ENCODE measurements at regions not wholly inside any gene's neighbourhood (a gene's known extent, or its start where the extent isn't known, plus 50 kb on each side); places are given as distances from the start of the nearest gene placed in this dataset.
A peak's percentile ranks its signal among the peaks of the same experiment; 100 is the strongest.
"Not testable (repeated sequence)": the region's sequence is repeated elsewhere in the genome, so short reads cannot be mapped to it uniquely, and the experiment has no call there.

DNA sequence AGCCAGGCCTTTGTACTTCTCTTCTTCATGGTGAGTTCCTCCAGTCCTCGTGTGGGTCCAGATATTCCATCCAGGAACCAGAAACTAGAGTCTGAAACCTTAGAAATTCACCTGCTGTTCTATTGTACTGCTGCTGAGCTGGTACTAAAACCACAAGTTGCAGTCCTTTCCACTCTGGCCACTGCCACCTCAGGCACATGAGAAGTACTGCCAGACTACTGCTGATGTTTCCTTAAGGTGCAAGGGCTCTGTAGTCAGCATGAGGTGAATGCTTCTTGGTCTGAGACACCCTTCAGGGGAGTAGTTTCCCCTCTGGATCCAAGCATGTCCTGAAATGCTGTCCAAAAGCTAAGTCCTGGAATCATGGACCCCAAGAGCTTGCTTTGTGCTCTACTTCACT lies 399.6 kb upstream of the CT83 start:
- DNase-seq = no peak

DNA sequence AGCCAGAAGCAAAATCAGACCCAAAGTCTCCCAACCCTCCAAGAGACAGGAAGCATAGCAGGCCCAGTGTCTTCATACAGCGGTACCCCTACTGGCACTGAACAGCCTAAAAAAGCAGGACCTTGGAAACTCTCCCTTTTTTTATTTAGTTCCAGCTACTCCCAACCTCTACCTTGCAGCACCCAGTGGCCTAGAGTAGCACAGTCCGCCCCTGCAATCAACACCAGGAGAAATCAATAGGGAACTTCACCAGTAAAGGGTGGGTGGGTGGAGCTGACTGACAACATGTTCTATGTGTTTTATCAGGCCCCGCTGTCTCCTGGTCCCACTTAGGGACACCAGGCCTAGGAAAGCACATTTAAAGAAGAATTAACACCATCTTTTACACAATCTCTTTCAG lies 378.5 kb upstream of the CT83 start:
- no peak for DNase-seq

DNA sequence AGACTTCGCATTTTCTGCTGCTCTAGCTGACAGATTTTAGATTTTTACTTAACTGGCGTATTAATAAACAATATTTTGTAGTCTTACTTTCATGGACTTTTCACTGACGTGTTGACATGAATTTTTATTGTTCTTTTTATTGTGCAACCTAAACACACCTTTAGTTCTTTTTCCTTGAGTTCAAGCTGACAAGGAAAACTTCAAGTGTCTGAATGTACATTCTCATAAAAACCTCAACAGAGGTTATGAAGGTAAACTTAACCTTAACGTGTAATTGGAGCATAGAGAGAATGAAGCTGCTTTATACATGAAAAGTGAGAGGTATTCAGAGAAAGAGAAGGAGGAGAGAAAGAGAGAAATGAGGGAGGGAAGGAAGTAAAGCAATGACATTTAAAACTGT lies 364.3 kb upstream of the CT83 start:
- DNase-seq = no peak

DNA sequence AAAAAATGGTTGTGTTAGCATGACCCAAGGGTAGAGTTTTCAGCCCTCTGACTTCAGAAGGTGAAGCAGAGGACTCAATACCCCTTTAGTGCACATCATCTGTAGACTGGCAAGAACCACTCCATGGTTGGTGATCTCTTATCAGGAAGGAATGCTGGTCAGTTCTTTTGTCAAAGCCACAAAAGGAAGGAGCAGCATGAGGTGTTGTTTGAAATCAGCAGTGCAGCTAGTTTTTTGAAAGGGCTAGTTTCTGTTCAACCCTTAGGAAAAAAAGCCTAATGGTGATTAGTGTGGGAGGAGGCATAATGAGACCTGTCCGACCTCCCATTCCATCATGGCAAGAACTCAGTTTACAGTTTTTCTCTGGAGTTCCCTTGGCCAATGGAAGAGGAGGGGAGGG lies 362.0 kb upstream of the CT83 start:
- no peak for DNase-seq

DNA sequence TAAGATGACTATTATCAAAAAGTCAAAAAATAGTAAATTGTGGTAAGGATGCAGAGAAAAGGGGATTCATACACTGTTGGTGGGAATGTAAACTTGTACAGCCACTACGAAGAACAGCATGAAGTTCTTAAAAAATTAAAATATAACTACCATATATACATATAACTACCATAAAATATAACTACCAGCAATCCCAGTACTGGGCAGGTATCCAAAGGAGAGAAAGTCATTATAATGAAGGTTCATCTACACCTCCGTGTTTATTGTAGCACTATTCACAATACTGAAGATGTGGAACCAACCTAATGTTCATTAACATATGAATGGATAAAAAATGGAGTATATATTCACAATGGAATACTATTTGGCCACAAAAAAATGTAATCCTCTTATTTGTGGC lies 360.9 kb upstream of the CT83 start:
- DNase-seq = no peak

DNA sequence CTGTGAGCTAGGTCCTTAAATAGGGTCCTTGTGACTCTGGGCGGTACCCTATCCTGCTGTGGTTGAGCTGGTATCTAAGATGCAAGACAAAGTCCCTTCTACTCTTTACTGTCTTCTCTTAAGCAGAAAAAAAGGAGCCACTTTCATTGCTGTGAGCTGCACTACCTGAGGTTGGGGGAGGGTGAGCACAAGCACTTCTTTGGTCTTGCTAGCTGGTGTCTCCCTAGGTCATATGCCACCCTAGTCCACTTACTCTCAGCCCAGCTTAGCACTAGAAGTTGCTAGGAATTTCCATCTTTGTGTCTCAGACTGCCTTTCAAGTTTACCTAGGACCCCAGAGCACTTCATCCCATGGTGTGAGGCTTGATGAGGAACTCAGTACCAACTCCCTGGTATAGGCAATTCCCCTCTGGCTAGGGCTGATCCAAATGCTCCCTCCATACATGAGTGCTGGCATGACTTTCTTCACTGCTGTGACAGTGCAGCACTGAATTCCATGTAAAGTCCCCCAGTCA lies 343.6 kb upstream of the CT83 start:
- DNase-seq = no peak

DNA sequence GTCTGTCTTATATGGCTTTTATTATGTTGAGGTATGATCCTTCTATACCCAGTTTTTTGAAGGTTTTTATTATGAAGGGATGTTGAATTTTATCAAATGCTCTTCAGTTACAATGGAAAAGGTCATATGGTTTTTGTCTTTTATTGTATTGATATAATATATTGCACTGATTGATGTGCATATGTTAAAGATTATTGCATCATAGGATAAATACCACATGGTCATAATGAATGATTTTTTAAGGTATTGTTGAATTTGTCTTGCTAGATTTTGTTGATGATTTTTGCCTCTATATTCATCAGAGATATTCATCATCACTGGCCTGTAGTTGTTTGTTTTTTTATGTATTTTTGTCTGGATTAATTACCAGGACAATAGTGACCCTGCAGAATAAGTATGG lies 339.2 kb upstream of the CT83 start:
- DNase-seq = no peak

DNA sequence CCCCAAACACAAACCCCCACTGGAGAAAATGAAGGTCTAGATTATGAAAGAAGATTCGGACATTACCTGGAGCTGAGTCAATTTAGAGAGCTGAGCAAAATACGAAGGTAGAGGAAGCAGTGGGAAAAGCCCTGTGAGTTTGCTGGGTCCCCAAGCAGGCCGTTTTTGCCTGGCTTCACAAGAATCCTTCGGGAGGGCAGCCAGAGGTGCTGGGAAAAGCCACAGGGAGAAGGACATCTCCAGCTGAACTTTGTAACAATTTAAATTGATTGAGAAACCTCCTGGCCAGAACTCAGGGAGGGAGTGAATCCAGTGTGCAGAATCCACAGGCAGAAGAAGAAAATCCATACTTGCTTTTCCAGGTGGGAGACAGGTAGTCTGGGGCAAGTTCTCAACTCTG lies 319.1 kb upstream of the CT83 start:
- DNase-seq = no peak

DNA sequence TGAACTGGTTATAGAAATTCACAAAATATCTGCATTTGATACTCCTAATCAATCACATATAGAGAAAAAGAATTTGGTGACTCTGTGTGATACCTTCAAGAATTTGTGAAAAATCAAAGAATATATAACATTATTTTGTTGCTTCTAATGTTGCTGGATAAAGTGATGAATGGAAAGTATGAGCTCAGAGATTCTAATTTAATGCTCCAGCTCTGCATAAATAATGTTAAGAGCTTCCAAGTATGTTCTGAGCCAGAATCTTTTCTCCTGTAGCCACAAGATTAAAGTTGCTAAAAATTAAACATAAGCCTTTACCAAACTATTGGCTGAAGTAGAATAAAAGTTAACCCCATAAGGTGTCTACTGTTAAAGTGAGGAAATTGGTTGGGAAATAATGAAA lies 294.7 kb upstream of the CT83 start:
- DNase-seq = no peak

DNA sequence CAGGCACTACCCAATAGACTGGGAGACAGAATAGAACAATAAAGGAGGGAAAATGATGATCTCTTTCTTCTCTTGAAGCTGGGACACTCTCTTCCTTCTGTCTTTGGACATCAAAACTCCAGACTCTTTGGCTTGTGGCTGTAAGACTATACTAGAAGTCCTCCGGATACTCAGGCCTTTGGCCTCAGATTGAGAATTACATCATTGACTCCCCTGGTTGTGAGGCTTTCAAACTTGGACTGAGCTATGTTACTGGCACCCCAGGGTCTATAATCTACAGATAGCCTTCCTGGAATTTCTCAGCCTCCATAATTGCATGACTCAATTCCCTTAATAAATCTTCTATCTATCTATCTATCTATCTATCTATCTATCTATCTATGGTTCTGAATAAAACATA lies 294.2 kb upstream of the CT83 start:
- DNase-seq = no peak

DNA sequence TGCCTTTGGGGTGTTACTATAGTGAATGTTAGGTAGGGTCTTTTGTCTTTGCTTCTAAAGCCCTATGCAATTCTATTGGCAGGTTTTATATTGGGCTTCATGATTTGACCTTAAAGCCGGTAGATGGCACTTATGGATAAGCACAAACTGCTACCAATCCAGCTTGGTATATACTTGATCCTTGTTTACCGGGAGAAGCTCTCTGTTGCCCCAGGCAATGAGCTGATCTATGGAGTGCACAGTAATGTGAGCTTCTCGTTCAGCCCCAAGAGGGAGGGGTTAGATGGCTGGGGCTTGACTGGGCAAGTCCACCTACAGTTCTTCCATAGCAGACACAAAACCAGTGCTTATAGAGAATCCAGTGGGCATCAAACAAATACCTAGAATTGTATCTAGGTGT lies 287.2 kb upstream of the CT83 start:
- DNase-seq = no peak

DNA sequence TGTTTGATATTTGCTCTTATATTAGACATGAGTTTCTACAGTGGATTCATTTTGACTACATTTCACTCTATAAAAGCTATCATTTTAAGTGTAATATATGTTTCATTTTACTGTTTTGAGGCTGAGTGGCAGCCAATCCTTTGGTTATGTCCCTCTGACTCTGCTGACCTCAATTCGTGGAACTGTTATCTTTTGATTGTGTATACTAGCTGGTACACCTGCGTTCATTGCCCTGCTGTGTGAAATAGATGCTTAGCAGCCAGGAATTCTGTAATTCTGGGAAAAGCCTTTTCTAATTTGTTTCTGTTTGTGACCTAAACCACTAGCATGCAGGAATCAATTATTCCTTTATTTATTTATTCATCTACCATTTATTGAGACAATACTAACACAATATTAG lies 269.4 kb upstream of the CT83 start:
- DNase-seq = no peak

DNA sequence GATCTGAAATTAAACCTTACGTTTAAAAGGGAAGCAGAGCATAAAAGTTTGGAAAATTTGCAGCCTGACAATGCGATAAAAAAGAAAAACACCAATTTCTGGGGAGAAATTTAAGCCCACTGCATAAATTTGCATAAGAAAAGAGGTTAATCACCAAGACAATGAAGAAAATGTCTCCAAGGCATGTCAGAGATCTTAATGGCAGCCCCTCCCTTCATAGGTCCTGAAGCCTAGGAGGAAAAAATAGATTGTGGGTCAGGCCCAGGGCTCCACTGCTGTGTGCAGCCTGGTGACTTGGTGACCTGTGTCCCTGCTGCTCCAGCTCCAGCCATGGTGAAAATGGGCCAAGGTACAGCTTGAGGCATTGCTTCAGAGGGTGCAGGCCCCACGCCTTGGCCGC lies 264.0 kb upstream of the CT83 start:
- no peak for DNase-seq

DNA sequence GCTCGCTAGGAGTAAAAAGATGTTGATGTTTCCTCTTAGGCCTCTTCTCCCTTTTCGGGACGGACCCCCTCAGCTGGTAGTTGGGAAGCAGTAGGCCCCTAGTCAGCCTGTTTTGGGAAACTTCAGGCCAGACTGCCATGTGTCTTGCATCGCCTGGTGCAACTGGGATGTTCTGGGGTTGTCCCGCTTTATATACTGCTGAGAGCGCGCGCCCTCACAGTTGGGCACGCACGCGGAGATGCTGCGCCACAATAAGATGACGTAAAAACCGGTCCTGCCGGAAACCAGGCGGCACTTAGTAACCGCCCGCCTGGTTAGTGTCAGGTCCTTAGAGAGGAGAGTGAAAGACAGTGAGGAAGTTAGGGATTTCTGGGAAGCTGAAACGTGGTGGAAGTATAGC lies 231.3 kb upstream of the CT83 start:
- DNase-seq = peak; percentile 69

DNA sequence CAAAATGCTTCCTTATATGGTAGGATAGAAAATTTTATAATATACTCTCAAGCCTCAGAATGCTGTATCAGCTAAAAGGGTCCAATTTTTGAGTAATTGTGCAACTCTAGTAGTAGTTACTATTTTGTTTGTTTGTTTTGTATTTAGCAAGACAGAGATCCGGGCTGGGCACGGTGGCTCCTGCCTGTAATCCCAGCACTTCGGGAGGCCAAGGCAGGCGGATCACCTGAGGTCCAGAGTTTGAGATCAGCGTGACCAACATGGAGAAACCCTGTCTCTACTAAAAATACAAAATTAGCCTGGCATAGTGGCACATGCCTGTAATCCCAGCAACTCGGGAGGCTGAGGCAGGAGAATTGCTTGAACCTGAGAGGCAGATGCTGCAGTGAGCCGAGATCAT lies 216.8 kb upstream of the CT83 start:
- not testable (repeated sequence) for DNase-seq

DNA sequence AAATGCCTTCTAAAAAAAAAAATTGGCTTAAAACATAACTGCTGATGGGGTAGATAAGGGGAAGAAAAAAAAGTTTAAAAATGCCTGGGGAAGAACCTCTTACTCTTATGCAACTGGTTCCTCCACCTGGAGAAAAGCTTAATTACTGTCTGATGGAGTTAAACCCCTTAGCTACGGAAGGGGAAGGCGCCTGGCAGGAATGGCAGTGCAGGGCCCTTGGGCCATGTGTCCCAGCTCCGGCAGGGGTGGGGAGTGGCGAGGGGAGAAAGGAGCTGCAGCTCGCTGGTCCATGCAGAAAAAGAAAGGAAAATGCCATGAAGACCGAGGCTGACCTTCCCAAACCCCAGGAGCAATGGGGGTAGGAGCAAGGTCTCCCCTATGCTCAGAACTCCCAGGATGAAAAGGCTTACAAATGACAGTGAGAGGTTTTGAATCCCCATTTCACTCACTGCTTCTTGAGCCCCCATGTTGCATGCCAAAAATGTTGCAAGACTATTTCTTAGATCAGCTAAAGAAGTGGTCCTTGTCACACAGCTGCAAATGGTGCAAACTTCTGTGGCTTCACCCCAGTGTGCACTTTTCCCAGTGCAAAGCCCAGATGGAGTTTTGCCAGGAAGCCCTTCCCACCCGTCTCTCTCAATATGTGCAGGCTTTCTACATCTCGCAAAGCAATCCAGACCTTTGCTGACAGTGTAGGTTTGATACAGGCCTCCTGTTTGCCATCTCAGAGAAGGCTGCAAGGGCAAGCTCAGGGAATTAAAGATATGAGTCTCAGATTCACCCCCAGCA lies 204.8 kb upstream of the CT83 start:
- no peak for DNase-seq

DNA sequence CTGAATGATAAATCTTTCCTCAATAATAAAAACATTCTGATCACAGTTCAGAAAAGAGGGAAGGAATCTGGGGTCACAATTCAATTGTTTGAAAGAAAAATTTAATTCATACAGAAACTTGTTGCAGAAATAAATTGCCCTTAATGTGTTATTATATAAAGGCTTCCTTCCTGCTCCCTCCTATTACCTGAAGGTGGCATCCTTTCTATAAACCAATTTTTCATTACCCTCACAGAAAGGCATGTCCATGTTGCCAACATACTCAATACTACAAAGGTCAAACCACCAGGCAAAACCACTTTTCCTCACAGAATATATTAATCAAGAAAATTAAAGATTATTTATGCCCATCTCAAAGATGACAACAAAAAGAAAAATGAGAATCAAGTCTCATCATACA lies 194.3 kb upstream of the CT83 start:
- no peak for DNase-seq

DNA sequence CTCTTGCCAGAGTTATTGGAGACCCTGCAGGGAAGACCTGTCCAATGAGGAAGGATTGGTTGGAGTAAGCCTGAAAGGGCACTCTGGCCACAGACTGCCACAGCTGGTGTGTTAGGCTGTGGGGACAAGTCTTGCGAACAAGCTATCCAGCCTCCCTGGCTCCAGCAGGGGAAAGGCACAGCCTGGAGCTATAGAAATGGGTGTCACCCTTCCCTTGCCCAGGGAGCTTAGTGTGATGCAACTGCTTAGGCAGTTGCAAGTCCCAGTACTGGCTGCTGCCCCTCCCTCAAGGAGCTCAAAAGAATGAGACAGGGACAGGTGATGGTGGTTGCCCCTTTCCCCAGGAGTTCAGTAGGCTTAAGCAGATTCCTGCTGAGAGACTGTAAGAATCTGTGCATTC lies 165.7 kb upstream of the CT83 start:
- no peak for DNase-seq

DNA sequence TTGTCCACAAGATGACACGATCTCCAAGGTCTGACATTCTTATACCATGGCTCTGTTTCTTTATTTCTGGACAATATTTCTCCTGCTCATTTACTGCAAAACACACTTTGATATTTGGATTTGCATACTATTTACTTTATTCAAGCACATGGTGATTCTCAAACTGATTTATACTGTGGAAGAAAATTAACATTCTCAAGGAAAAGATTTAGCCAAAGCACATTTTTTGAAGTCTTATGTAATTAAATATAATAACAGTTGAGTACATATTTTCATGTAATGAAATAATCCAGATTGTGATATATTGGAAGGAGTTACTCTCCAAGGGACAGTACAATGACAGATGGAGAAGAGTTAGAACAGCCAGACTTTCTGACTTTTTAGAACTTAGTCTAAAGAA lies 155.8 kb upstream of the CT83 start:
- DNase-seq = no peak

DNA sequence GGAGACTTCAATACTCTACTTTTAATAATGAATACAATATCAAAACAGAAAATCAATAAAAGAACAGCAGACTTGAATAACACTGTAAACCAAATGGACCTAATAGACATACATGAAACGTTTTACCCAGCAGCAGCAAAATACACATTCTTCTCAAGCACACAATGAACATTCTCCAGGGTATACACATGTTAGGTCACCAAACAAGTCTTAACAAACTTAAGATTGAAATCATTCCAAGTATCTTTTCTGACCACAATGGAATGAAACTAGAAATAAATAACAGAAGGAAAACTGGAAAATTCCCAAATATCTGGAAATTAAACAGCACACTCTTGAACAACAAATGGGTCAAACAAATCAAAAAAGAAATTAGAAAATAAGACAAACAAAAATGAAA lies 145.0 kb upstream of the CT83 start:
- DNase-seq = no peak

DNA sequence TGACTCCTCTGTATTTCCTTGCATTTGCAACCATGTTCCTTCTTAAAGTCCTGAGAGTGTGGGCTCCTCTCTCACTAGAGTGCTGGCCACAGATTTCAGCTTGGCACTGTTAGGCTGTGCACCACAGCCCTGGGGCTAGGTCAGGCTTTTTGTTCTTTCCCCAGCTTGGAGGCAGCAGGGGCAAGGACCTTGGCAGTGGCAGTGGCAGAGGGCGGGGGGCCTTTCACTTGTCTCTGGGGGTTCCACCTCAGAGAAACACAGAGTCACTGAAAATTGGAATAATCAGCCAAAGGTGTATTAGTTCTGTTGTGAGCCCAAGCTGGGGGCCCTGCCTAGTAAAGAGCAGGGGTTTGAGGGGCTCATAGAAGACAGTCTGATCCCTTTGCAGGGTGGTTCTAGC lies 142.8 kb upstream of the CT83 start:
- DNase-seq = no peak

DNA sequence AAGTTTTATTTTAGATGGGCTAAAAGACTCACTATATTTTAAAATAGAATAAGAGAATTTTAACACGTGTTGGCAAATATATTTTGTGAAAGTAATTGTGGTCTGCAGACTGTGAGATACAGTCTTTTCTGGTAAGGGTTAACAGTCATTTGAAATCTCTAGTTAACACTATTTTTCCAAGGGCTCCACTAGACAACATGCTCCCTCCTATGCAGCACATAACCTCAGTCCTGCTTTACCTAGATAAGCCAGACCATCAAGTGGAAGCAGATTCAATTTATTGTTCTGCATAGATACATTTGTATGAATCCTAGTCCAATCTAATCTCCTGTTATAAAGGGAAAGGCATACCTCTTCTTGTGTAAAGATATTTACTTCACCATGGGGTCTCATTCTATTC lies 133.2 kb upstream of the CT83 start:
- no peak for DNase-seq
